ENCODE measurements at regions not wholly inside any gene's neighbourhood (a gene's known extent, or its start where the extent isn't known, plus 50 kb on each side); places are given as distances from the start of the nearest gene placed in this dataset.
"Not testable (repeated sequence)": the region's sequence is repeated elsewhere in the genome, so short reads cannot be mapped to it uniquely, and the experiment has no call there.

GRCh38 chrX:139475432-139475831 is 55.1 kb upstream of the F9 start:
- DNase-seq (ENCODE audit: low read depth, low spot score), result no peak
- H3K27ac ChIP-seq, result no peak overlapping the region

- not testable (repeated sequence) for DNase-seq (ENCODE audit: low read depth, low spot score); H3K27ac ChIP-seq
Measured at GRCh38 chrX:139461945-139462344, 68.6 kb upstream of the F9 start.

GRCh38 chrX:139454743-139455142 is 75.8 kb upstream of the F9 start:
- H3K27ac ChIP-seq, result no peak overlapping the region
- DNase-seq (ENCODE audit: low read depth, low spot score), result no peak

- H3K27ac ChIP-seq, result no peak overlapping the region
- DNase-seq (ENCODE audit: low read depth, low spot score), result no peak
Measured at GRCh38 chrX:139448996-139449395, 81.5 kb upstream of the F9 start.

- no peak overlapping the region for H3K27ac ChIP-seq
- DNase-seq (ENCODE audit: low read depth, low spot score), result no peak
Measured at GRCh38 chrX:139446832-139447231, 83.7 kb upstream of the F9 start.

- H3K27ac ChIP-seq, result no peak overlapping the region
- no peak for DNase-seq (ENCODE audit: low read depth, low spot score)
Measured at GRCh38 chrX:139429913-139430312, 100.6 kb upstream of the F9 start.

- H3K27ac ChIP-seq, result no peak overlapping the region
- DNase-seq (ENCODE audit: low read depth, low spot score), result no peak
Measured at GRCh38 chrX:139423186-139423585, 107.4 kb upstream of the F9 start.

GRCh38 chrX:139398258-139398657 is 132.3 kb upstream of the F9 start:
- not testable (repeated sequence) for H3K27ac ChIP-seq; DNase-seq (ENCODE audit: low read depth, low spot score)

- H3K27ac ChIP-seq, result no peak overlapping the region
- no peak for DNase-seq (ENCODE audit: low read depth, low spot score)
Measured at GRCh38 chrX:139388254-139388653, 142.3 kb upstream of the F9 start.

- no peak for DNase-seq (ENCODE audit: low read depth, low spot score)
- H3K27ac ChIP-seq, result no peak overlapping the region
Measured at GRCh38 chrX:139382529-139382928, 148.0 kb upstream of the F9 start.

- not testable (repeated sequence) for DNase-seq (ENCODE audit: low read depth, low spot score); H3K27ac ChIP-seq
Measured at GRCh38 chrX:139376547-139376946, 154.0 kb upstream of the F9 start.

- no peak for DNase-seq (ENCODE audit: low read depth, low spot score)
- no peak overlapping the region for H3K27ac ChIP-seq
Measured at GRCh38 chrX:139360356-139360755, 170.2 kb upstream of the F9 start.

- DNase-seq (ENCODE audit: low read depth, low spot score); H3K27ac ChIP-seq: not testable (repeated sequence)
Measured at GRCh38 chrX:139342594-139342991, 187.9 kb upstream of the F9 start.

- not testable (repeated sequence) for DNase-seq (ENCODE audit: low read depth, low spot score); H3K27ac ChIP-seq
Measured at GRCh38 chrX:139341855-139342593, 188.5 kb upstream of the F9 start.

- no peak overlapping the region for H3K27ac ChIP-seq
- DNase-seq (ENCODE audit: low read depth, low spot score), result peak; percentile 27
Measured at GRCh38 chrX:139332441-139332840, 198.1 kb upstream of the F9 start.

GRCh38 chrX:139327355-139327754 is 203.2 kb upstream of the F9 start:
- H3K27ac ChIP-seq, result no peak overlapping the region
- DNase-seq (ENCODE audit: low read depth, low spot score), result no peak

GRCh38 chrX:139324756-139325155 is 205.8 kb upstream of the F9 start:
- DNase-seq (ENCODE audit: low read depth, low spot score), result no peak
- H3K27ac ChIP-seq, result no peak overlapping the region

GRCh38 chrX:139320661-139321354 is 209.7 kb upstream of the F9 start:
- not testable (repeated sequence) for H3K27ac ChIP-seq; DNase-seq (ENCODE audit: low read depth, low spot score)

- H3K27ac ChIP-seq, result not testable (repeated sequence)
Measured at GRCh38 chrX:139306675-139307074, 223.9 kb upstream of the F9 start.

GRCh38 chrX:139304471-139304870 is 226.1 kb upstream of the F9 start:
- DNase-seq (ENCODE audit: low read depth, low spot score), result no peak
- no peak overlapping the region for H3K27ac ChIP-seq

More at GRCh38 chrX:139306675-139307074, 223.9 kb upstream of the F9 start:
- DNase-seq (ENCODE audit: low read depth, low spot score), result not testable (repeated sequence)

GRCh38 chrX:139299309-139299708 is 231.2 kb upstream of the F9 start:
- H3K27ac ChIP-seq, result no peak overlapping the region
- no peak for DNase-seq (ENCODE audit: low read depth, low spot score)

GRCh38 chrX:139298437-139298836 is 232.1 kb upstream of the F9 start:
- no peak for DNase-seq (ENCODE audit: low read depth, low spot score)
- H3K27ac ChIP-seq, result no peak overlapping the region
